AML-193 (cell line): ENCODE measurements at regions not wholly inside any gene's neighbourhood (a gene's known extent, or its start where the extent isn't known, plus 50 kb on each side); places are given as distances from the start of the nearest gene placed in this dataset.
"Not testable (repeated sequence)": the region's sequence is repeated elsewhere in the genome, so short reads cannot be mapped to it uniquely, and the experiment has no call there.

Experiments used
- DNase-seq, 2 experiments: peaks; one replicate each; lab custom pipeline; 2025; lab: John Stamatoyannopoulos, UW

DNA sequence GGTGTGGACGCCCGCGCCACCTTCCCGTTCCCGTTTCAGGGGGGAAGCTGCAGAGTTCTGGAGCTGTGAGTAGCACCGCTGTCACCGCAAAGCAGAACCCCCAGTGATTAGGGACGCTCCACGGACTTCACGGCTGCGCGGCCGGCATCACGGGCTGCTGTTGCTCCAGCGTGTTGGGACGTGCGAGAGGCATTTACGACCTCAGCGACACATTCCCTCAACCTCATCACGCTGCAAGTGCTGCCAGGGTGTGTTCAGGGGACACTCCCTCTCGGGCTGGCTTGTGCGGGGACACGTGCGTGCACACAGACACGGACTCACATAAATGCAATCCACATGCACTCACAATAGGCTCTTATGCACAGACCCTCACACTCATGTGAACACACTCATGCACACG lies 187.9 kb downstream of the NPIPB11 start:
- DNase-seq: not testable (repeated sequence)

- not testable (repeated sequence) for DNase-seq
Observed at GRCh38 chr16:29218171-29218570, 188.3 kb downstream of the NPIPB11 start.

DNA sequence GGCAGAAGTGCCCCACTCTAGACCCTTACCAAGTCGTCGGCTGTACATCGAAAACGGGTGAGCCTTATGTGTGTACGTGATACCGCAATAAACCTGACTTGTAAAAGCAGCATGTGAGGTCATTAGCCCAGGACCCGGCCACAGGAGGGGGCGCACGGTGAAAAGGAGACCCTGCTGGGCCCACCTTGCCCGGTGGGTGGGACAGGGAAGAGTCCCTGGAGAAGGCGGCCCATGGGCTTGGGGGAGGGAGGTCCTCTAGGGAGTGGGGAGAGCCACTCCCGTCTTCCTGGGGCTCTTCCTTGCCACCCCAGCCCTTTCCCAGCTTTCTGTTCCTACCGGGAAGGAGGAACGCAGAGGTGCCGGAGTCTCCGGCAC lies 188.8 kb downstream of the NPIPB11 start:
- DNase-seq: not testable (repeated sequence)

GRCh38 chr16:29217104-29217751 lies 189.3 kb downstream of the NPIPB11 start:
- not testable (repeated sequence) for DNase-seq

DNA sequence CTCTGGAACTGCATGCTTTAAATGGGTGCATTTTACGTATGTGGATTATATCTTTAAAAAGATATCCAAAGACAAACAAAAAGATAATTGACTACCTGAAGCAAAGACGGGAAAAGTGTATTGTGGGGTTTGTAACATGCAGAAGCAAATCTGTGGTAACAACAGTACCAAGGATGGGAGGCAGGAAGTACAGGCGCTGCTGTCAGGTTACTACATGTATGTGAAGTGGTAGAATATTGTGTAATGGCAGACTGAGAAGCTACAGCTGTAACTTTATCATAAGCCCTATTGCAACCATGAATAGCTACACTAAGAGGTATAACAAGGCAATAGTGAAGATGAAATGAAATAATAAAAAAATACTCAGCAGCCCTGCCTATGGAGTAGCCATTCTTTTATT lies 192.7 kb downstream of the NPIPB11 start:
- not testable (repeated sequence) for DNase-seq

- DNase-seq: not testable (repeated sequence)
Observed at GRCh38 chr16:29213251-29213650, 193.3 kb downstream of the NPIPB11 start.

- DNase-seq: not testable (repeated sequence)
Observed at GRCh38 chr16:29212084-29213027, 194.2 kb downstream of the NPIPB11 start.

GRCh38 chr16:29211456-29211855 lies 195.1 kb downstream of the NPIPB11 start:
- not testable (repeated sequence) for DNase-seq

GRCh38 chr16:29210299-29211150 lies 196.0 kb downstream of the NPIPB11 start:
- DNase-seq: not testable (repeated sequence)

- DNase-seq: not testable (repeated sequence)
Observed at GRCh38 chr16:29206120-29206519, 200.4 kb downstream of the NPIPB11 start.

- DNase-seq: not testable (repeated sequence)
Observed at GRCh38 chr16:29205151-29205550, 201.4 kb downstream of the NPIPB11 start.

DNA sequence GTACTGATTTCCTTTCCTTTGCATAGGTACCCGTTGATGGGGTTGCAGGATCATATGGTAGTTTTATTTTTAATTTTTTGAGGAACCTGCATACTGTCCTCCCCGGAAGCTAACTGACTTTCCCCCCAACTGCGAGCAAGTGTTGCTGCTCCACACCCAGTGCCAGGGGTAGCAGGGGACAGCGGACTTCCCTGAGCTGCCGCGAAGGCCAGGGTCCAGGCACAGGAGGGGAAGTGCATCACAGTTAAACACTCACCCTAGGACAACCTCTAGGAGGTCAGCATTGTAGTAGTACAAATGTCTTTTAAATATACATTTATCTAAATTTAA lies 201.7 kb downstream of the NPIPB11 start:
- no peak for DNase-seq

- DNase-seq: not testable (repeated sequence)
Observed at GRCh38 chr16:29203933-29204805, 202.3 kb downstream of the NPIPB11 start.

DNA sequence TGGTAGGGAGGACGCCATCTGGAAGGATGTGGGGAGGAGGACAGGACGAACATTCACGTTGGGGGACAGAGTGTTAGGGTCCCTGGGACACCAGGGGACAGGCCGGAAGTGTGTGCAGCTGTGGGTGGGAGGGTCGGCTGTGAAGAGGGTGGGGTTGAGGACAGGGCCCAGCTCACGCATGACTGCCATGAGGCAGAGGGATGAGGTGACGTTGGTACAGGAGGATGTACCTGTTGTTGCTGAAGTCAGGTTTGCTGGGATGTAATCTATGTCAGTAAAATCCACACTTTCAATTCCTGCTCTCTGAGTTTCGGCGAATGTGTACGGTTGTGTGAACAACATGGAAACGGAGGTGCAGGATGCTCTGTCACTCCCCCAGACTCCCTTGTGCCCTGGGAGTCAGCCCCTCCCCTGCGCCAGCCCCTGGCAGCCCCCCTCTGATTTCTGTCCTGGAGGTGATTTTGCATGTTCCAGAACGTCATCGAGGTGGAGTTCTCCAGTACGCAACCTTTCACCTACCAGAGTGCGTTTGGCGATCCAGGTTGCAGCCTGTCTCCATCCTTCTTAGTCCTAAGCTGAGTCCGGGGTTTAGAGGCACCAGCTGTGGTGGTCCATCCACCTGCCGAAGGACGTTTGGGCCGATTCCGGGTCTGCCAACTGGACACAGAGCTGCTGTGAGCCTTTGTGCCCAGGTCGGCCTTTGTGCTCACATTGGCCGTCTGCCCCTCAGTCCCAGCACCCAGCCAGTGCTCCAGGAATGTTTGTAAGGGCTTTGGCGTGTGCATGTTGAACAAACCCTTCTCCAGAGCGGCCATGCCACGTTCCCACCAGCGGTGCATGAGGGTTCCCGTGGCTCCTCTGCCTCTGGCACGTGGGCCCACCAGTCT lies 203.2 kb downstream of the NPIPB11 start:
- DNase-seq: not testable (repeated sequence)

DNA sequence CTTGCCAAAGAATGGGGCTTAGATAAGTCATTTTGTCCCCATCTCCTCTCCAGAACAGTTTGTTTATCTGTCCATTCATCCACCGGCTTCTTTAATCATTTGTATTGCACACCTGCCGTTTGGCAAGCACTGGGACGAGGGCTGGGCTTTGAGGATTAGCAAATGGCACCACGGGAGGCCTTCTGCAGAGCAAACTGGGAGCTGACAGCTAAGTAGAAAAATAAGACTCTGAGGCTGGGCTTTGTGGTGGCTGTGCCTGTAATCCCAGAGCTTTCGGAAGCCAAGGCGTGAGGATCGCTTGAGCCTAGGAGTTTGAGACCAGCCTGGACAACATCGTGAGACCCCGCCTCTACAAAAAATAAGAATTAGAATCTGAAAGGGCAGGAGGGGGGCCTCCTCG lies 203.9 kb downstream of the NPIPB11 start:
- not testable (repeated sequence) for DNase-seq

GRCh38 chr16:29202025-29202632 lies 204.4 kb downstream of the NPIPB11 start:
- DNase-seq: not testable (repeated sequence)

GRCh38 chr16:29201296-29202024 lies 205.1 kb downstream of the NPIPB11 start:
- DNase-seq: not testable (repeated sequence)

DNA sequence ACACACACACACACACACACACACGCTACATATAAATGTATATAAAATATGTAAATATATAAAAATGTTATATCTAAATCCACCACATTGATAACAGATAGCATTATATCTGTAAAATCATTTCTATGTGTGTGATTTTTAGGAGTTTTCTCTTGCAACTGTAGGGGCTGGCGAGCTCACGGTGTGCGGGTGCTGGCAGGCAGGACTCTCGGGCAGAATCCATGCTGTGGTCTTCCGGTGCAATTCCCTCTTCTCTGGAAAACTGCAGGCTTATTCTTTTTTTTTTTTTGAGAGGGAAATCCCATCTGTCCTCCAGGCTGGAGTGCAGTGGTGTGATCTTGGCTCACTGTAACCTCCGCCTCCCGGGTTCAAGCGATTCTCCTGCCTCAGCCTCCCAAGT lies 205.8 kb downstream of the NPIPB11 start:
- DNase-seq: not testable (repeated sequence)

DNA sequence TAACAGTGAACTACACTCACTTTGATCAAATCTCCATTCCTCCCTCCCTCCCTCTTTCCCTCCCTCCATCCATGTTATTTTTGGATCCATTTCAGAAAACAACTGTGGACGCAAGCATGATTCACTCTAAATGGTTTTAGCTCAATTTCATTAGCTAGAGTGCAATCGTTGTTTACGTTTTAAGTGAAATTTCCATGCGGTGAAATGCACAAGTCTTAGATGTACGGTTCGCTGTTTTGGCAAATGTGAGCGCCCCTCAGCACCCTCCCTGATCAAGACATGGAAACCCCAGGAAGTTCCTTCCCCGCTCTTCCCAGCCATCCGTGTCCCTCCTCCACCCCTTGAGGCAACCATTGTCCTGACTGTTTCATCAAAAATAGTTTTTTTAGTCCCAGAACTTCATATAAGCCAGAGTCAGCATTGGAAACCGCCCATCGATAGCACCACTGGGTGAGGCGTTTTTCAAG lies 206.3 kb downstream of the NPIPB11 start:
- DNase-seq: not testable (repeated sequence)
